ENCODE measurements at regions not wholly inside any gene's neighbourhood (a gene's known extent, or its start where the extent isn't known, plus 50 kb on each side); places are given as distances from the start of the nearest gene placed in this dataset.
"Not testable (repeated sequence)": the region's sequence is repeated elsewhere in the genome, so short reads cannot be mapped to it uniquely, and the experiment has no call there.

- no peak for DNase-seq
These were observed 351.9 kb upstream of the FAT1 start for GRCh38 chr4:187075514-187075913.

- no peak for DNase-seq
These were observed 354.2 kb upstream of the FAT1 start for GRCh38 chr4:187077744-187078401.

GRCh38 chr4:187084701-187085100 is 361.0 kb upstream of the FAT1 start:
- no peak for DNase-seq

GRCh38 chr4:187085339-187085738 is 361.7 kb upstream of the FAT1 start:
- no peak for DNase-seq

- DNase-seq: no peak
These were observed 362.5 kb upstream of the FAT1 start for GRCh38 chr4:187086151-187086550.

GRCh38 chr4:187088070-187088799 is 364.6 kb upstream of the FAT1 start:
- DNase-seq: no peak

GRCh38 chr4:187090401-187090800 is 366.7 kb upstream of the FAT1 start:
- no peak for DNase-seq

- DNase-seq: not testable (repeated sequence)
These were observed 367.2 kb upstream of the FAT1 start for GRCh38 chr4:187090832-187091231.

- DNase-seq: no peak
These were observed 370.5 kb upstream of the FAT1 start for GRCh38 chr4:187094144-187094543.

GRCh38 chr4:187098429-187098828 is 374.8 kb upstream of the FAT1 start:
- DNase-seq: no peak

GRCh38 chr4:187103351-187103750 is 379.7 kb upstream of the FAT1 start:
- DNase-seq: peak; percentile 48

- DNase-seq: no peak
These were observed 385.2 kb upstream of the FAT1 start for GRCh38 chr4:187108845-187109244.

- no peak for DNase-seq
These were observed 386.0 kb upstream of the FAT1 start for GRCh38 chr4:187109636-187110035.

- DNase-seq: no peak
These were observed 394.5 kb upstream of the FAT1 start for GRCh38 chr4:187118166-187118565.

GRCh38 chr4:187118602-187119120 is 395.0 kb upstream of the FAT1 start:
- DNase-seq: no peak

GRCh38 chr4:187124331-187124730 is 400.7 kb upstream of the FAT1 start:
- no peak for DNase-seq

GRCh38 chr4:187125062-187125461 is 401.4 kb upstream of the FAT1 start:
- DNase-seq: no peak

- DNase-seq: no peak
These were observed 403.8 kb upstream of the FAT1 start for GRCh38 chr4:187127456-187127855.

- DNase-seq: no peak
These were observed 404.6 kb upstream of the FAT1 start for GRCh38 chr4:187128222-187128621.

GRCh38 chr4:187128976-187129375 is 405.3 kb upstream of the FAT1 start:
- DNase-seq: no peak

GRCh38 chr4:187131826-187132225 is 408.2 kb upstream of the FAT1 start:
- not testable (repeated sequence) for DNase-seq

- DNase-seq: no peak
These were observed 412.2 kb upstream of the FAT1 start for GRCh38 chr4:187135878-187136277.

- DNase-seq: no peak
These were observed 415.5 kb upstream of the FAT1 start for GRCh38 chr4:187139141-187139540.

GRCh38 chr4:187141101-187141500 is 417.4 kb upstream of the FAT1 start:
- DNase-seq: no peak

All from NCI-H774 (cell line).